Thyroid gland (tissue), 4 donors: ENCODE measurements at regions not wholly inside any gene's neighbourhood (a gene's known extent, or its start where the extent isn't known, plus 50 kb on each side); places are given as distances from the start of the nearest gene placed in this dataset.

ENCODE experiments used
- DNase-seq, 2 donors: peaks; one replicate each; pipeline ENCODE4 v3.0.0-alpha.2; 2019
- H3K27ac ChIP-seq, 3 donors: fragments of 200-600 bp; sonication (generic); 1 replicate in 2 of 3; 2 replicates in 1 of 3; pipeline ENCODE4 v1.5.1; 2016 to 2019; ENCODE audit warnings: mild to moderate bottlenecking in 1 of 3, moderate library complexity in 1 of 3
- H3K27me3 ChIP-seq: fragments of 200-600 bp; sonication (generic); one replicate; pipeline ENCODE4 v1.5.1; 2019
- H3K36me3 ChIP-seq, 2 donors: fragments of 200-600 bp; sonication (generic); one replicate each; pipeline ENCODE4 v1.5.1; 2016 to 2019
- H3K4me1 ChIP-seq, 2 donors: fragments of 200-600 bp; sonication (generic); one replicate each; pipeline ENCODE4 v1.5.1; 2017 to 2019
- H3K4me3 ChIP-seq, 3 donors: fragments of 200-600 bp; sonication (generic); replicated peaks in 1 of 3; 1 replicate in 2 of 3; 2 replicates in 1 of 3; pipeline ENCODE4 v1.5.1; 2016; ENCODE audit warnings: mild to moderate bottlenecking in 1 of 3
- H3K9me3 ChIP-seq: fragments of 200-600 bp; sonication (generic); one replicate; pipeline ENCODE4 v1.5.1; 2017
- POLR2A ChIP-seq, 2 donors: fragments of 450-650 bp; IDR thresholded peaks; one replicate each; pipeline ENCODE4 v1.6.1; 2017; ENCODE audit warnings: antibody characterized with exemption in 2 of 2, mild to moderate bottlenecking in 2 of 2, moderate library complexity in 1 of 2
- WGBS, 2 donors: methylation state at CpG; one replicate each; pipeline ENCODE4 v1.1.5; 2017; 5-methylcytosine and 5-hydroxymethylcytosine counted together
- intact Hi-C: fragments of 100-400 bp; cut with DNase I; formaldehyde crosslinking; loops from one replicate; pipeline ENCODE4 v1.15.1; 2023
- TF ChIP-seq, protein P1 (sequence below), 6 experiments: fragments of 200-600 bp in 3 of 6; fragments of 450-650 bp in 3 of 6; sonication (generic) in 3 of 6; IDR thresholded peaks; one replicate each; pipeline ENCODE4 v1.5.1; 2016 to 2019; ENCODE audit warnings: antibody characterized with exemption in 6 of 6, mild to moderate bottlenecking in 2 of 6, inconsistent platforms in 1 of 6, moderate library complexity in 1 of 6

DNA sequence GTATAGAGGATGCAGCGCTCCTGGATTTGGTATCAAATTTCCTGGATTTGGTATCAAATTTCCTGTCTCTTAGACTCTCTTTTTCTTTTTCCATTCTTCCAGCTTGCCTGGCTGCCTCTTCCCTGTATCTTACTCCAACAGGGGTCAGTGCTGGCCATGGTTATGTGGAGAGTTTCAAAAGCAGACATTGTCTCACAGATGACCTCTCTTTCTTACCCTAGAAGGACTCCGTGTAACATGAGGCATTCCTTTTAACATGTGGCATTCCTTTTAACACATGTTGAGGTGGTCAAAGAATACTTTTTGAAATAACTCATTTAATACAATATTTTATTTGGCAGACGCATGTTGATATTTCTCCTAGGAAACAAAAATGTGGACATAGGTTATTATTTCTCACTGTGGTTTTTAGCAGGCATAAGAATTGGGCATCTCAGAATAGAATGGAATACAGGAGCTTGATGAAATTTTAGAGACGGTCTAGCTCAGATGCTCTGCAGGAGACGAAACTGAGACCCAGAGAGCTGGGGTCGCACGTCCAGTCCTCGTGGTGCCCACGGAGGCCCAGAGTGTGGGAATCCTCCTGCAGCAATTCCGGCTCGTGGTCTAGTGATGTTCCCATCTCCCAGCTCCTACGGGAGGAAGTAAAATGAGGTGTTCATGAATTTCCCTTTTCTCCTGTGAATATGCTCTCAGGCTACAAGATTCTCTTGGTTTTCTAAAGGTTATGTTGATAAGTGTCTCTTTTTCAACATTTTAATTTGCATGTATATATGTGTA is 59.6 kb upstream of the PITRM1 start:
- TF ChIP-seq POLR2A (IDR thresholded peaks at IDR 0.05), result no peak
- TF ChIP-seq, protein P1, sequence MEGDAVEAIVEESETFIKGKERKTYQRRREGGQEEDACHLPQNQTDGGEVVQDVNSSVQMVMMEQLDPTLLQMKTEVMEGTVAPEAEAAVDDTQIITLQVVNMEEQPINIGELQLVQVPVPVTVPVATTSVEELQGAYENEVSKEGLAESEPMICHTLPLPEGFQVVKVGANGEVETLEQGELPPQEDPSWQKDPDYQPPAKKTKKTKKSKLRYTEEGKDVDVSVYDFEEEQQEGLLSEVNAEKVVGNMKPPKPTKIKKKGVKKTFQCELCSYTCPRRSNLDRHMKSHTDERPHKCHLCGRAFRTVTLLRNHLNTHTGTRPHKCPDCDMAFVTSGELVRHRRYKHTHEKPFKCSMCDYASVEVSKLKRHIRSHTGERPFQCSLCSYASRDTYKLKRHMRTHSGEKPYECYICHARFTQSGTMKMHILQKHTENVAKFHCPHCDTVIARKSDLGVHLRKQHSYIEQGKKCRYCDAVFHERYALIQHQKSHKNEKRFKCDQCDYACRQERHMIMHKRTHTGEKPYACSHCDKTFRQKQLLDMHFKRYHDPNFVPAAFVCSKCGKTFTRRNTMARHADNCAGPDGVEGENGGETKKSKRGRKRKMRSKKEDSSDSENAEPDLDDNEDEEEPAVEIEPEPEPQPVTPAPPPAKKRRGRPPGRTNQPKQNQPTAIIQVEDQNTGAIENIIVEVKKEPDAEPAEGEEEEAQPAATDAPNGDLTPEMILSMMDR (IDR thresholded peaks at IDR 0.05), result no peak
- intact Hi-C loops, result loop anchor here (10.0 kb wide), 3 partner anchors 223 to 1533 kb away; no protein-coding TSS in a partner anchor
- 88 to 94% methylated on average over 12 of the region's 12 CpGs for WGBS, 2 donors
- Histone ChIP-seq H3K4me1 (no peaks in the 10 kb centered on the region), H3K9me3 (no peaks in the 10 kb centered on the region), H3K4me3 (no peak overlapping the region), H3K27ac (no peak overlapping the region), H3K36me3 (no peaks in the 10 kb centered on the region), H3K27me3 (no peaks in the 10 kb centered on the region)
- DNase-seq, result no peak

DNA sequence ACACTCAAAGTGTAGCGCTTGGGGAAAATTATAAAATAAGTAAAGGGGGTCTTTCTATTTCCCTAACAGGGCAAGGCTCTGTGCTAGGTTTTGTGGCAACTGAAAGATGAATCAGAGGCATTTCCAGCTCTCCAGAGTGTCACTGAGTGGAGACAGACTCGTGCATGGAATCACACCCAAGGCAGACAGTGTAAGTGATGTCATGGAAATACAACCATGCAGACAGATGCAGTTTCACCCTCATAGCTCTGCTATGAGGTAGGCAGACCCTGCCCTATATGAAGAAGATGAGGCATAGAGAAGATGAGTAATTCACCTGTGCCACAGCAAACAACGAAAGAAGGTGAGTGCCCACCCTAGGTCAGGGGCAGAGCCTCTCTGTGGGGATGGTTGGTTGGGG is 57.2 kb upstream of the PITRM1 start:
- no peaks in the 10 kb centered on the region for H3K9me3 ChIP-seq
- H3K27ac ChIP-seq, result no peak overlapping the region
- H3K4me3 ChIP-seq, result no peak overlapping the region
- intact Hi-C loops, result loop anchor here (10.0 kb wide), 3 partner anchors 225 to 1535 kb away; no protein-coding TSS in a partner anchor
- TF ChIP-seq POLR2A (IDR thresholded peaks at IDR 0.05), result no peak
- DNase-seq, result no peak
- no peaks in the 10 kb centered on the region for H3K27me3 ChIP-seq
- H3K36me3 ChIP-seq, result no peaks in the 10 kb centered on the region
- WGBS, 2 donors, result 74 to 80% methylated on average over 3 of the region's 3 CpGs
- H3K4me1 ChIP-seq, result no peaks in the 10 kb centered on the region

DNA sequence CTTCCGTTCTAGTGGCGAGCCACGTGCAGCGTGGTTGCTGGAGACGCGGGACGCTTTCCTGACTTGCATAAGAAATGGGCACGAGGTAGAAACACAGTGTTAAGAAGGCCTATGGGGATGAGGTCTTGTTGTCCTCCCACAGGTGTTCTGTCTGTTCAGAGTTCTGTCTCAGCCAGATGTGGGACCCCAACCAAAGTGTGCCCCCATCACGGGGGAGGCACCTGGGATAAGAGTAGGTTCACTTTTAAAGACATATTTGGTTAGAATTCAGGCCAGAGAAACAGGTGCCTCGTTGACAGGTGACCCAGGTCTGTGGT is 56.0 kb upstream of the PITRM1 start:
- no peak overlapping the region for H3K4me3 ChIP-seq
- H3K27ac ChIP-seq, result no peak overlapping the region
- TF ChIP-seq POLR2A (IDR thresholded peaks at IDR 0.05), result no peak
- TF ChIP-seq, protein P1 (IDR thresholded peaks at IDR 0.05), result no peak

DNA sequence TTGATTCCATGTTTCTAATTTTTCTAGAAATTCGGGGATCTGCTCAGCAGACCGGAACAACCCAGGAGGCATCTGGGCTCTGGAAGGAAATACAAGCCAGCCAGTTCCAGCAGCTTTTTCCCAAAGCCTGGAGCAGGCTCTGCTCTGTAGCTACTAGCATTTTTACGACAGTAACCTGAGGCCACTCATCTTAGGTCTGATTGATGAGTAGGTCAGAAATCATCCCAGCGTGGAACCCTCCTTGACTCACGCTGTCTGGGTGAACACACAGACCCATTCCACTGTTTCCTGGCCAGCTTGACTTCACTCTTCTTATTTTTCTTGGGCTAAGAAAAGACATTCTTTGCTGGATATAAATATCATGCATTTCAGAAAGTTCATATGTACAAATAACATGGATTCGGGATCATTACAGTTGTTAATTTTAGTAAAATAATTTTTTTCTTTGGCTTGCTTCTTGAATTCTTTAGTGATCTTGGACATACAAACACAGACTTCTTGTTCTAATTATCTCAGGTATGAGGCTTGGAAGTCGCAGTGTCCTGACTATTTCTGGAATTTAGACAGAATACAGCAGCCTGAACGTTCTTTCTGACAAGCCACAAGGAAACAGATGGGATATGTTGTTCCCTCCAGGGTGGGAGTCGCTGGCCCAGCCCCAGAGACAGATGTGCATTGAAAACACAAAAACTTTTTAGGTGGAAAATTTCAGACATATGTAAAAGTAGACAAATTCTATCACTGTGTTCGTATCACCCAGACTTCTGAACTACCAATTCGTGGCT is 54.6 kb upstream of the PITRM1 start:
- TF ChIP-seq, protein P1 (IDR thresholded peaks at IDR 0.05), result no peak
- TF ChIP-seq POLR2A (IDR thresholded peaks at IDR 0.05), result no peak
- Histone ChIP-seq H3K4me1 (no peaks in the 10 kb centered on the region), H3K27me3 (no peaks in the 10 kb centered on the region), H3K9me3 (no peaks in the 10 kb centered on the region), H3K27ac (no peak overlapping the region), H3K36me3 (no peaks in the 10 kb centered on the region), H3K4me3 (no peak overlapping the region)
- intact Hi-C loops, result no loop called here
- WGBS, 2 donors, result 49 to 50% methylated on average over 11 of the region's 11 CpGs
- DNase-seq, result no peak

More for the DNA sequence above, 56.0 kb upstream of the PITRM1 start:
- no peak for DNase-seq
- Histone ChIP-seq H3K9me3 (no peaks in the 10 kb centered on the region), H3K27me3 (no peaks in the 10 kb centered on the region), H3K36me3 (no peaks in the 10 kb centered on the region), H3K4me1 (no peaks in the 10 kb centered on the region)
- 78 to 89% methylated on average over 10 of the region's 10 CpGs for WGBS, 2 donors
- intact Hi-C loops, result no loop called here

DNA sequence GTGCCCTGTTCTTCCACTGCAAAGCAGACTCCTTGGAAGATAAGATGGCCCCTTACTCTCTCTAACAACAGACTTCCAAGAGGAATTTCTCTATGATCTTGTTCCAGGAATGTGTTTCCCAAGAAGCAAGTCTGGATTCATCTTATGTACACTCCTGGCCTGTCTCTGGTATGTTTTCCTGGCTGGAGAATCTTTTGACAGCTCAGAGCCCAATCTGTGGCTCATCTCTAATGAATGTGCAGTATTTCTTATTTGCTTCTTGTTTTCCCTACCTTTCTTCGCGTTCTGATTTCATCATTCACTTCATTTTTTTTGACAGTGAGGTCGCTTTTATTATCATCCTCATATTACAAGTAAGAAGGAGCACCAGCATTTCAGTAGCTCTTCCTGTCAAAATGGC is 53.0 kb upstream of the PITRM1 start:
- Histone ChIP-seq H3K4me3 (no peak overlapping the region), H3K27ac (no peak overlapping the region), H3K4me1 (no peaks in the 10 kb centered on the region), H3K27me3 (no peaks in the 10 kb centered on the region), H3K36me3 (no peaks in the 10 kb centered on the region), H3K9me3 (no peaks in the 10 kb centered on the region)
- no peak for TF ChIP-seq POLR2A (IDR thresholded peaks at IDR 0.05)
- TF ChIP-seq, protein P1 (IDR thresholded peaks at IDR 0.05), result no peak
- WGBS, 2 donors, result 87 to 90% methylated on average over 3 of the region's 3 CpGs
- intact Hi-C loops, result no loop called here
- DNase-seq, result no peak
